ENCODE measurements at regions not wholly inside any gene's neighbourhood (a gene's known extent, or its start where the extent isn't known, plus 50 kb on each side); places are given as distances from the start of the nearest gene placed in this dataset.

DNA sequence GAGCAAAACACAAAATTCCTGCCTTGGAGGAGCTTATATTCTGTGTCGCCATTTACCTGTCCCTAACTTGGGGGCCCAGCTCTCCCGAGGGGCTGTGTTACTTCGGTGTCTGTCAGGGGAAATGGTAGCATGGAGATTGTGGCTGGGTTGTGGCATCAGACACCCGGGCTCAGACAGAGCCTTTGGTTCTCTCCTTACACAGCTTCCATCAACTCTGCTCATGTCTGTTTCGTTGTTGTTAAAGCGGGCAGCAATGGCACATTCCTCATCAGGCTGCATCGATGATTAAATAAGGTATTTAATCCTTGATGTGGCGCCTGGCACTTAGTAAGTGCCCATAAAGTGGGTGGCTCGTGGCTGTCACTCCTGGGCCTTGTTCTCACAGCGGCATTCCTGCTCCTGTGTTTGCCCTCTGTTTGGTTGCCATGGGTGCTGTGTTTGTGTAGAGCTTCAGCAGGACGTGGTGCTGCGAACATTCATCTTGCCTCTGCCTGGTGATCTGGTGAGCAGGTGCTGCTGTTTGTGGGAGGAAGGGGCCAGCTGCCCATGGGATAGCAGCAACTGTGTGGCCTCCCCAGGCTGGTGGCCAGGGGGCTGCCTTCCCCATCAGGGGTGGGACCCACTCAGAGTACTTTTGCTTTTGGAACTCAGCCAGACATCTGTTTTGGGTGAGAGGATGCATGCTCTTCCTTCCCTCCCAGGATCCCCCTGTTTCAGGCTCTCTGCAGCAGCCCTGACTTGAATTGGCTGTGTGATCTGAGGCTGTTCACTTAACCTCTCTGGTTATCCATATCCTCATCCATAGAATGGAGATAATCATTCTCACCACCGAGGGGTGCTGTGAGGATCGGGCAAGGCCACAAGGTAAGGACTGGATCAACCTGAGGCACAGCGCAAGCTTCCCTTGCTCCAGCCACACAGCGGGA lies 207.2 kb upstream of the SVIL start:
- TF ChIP-seq, protein P1, sequence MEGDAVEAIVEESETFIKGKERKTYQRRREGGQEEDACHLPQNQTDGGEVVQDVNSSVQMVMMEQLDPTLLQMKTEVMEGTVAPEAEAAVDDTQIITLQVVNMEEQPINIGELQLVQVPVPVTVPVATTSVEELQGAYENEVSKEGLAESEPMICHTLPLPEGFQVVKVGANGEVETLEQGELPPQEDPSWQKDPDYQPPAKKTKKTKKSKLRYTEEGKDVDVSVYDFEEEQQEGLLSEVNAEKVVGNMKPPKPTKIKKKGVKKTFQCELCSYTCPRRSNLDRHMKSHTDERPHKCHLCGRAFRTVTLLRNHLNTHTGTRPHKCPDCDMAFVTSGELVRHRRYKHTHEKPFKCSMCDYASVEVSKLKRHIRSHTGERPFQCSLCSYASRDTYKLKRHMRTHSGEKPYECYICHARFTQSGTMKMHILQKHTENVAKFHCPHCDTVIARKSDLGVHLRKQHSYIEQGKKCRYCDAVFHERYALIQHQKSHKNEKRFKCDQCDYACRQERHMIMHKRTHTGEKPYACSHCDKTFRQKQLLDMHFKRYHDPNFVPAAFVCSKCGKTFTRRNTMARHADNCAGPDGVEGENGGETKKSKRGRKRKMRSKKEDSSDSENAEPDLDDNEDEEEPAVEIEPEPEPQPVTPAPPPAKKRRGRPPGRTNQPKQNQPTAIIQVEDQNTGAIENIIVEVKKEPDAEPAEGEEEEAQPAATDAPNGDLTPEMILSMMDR (IDR thresholded peaks at IDR 0.05) = no peak
- TF ChIP-seq POLR2A (IDR thresholded peaks at IDR 0.05) = no peak

Measured in lower leg skin (tissue), 3 donors.